ENCODE measurements at regions not wholly inside any gene's neighbourhood (a gene's known extent, or its start where the extent isn't known, plus 50 kb on each side); places are given as distances from the start of the nearest gene placed in this dataset.

DNA sequence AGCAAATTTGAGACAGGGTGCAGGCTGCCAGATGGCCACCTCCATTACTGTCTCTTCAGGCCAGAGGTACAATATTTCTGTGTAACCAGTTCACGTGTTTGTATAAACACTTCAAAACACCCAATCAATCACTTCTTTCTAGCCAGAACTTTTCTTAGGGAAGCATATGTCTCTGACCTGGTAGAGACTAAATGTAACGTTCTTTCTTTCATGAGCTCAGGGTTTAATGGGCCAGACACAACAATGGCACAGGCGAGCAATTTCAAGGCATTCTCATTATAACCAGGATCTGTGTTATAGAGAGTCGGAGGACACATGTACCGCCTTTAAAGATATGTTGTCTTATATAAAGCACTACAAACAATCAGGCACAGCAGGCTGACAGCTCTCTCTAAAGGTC is 1846.4 kb upstream of the PIK3C3 start:
- TF ChIP-seq, protein P1, sequence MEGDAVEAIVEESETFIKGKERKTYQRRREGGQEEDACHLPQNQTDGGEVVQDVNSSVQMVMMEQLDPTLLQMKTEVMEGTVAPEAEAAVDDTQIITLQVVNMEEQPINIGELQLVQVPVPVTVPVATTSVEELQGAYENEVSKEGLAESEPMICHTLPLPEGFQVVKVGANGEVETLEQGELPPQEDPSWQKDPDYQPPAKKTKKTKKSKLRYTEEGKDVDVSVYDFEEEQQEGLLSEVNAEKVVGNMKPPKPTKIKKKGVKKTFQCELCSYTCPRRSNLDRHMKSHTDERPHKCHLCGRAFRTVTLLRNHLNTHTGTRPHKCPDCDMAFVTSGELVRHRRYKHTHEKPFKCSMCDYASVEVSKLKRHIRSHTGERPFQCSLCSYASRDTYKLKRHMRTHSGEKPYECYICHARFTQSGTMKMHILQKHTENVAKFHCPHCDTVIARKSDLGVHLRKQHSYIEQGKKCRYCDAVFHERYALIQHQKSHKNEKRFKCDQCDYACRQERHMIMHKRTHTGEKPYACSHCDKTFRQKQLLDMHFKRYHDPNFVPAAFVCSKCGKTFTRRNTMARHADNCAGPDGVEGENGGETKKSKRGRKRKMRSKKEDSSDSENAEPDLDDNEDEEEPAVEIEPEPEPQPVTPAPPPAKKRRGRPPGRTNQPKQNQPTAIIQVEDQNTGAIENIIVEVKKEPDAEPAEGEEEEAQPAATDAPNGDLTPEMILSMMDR (conservative IDR thresholded peaks at IDR 0.05 in 1 of 2, IDR thresholded peaks at IDR 0.05 in 1 of 2; ENCODE audit: extremely low read depth in 1 of 2, insufficient read depth in 1 of 2, low read depth in 1 of 2, low read length in 2 of 2) = no peak
- TF ChIP-seq EZH2 (IDR thresholded peaks at IDR 0.05; ENCODE audit: borderline replicate concordance, low read length) = no peak
